ENCODE measurements at regions not wholly inside any gene's neighbourhood (a gene's known extent, or its start where the extent isn't known, plus 50 kb on each side); places are given as distances from the start of the nearest gene placed in this dataset.
"Not testable (repeated sequence)": the region's sequence is repeated elsewhere in the genome, so short reads cannot be mapped to it uniquely, and the experiment has no call there.

GRCh38 chr2:198517976-198518375, 713.6 kb downstream of the PLCL1 start:
- H3K9me3 ChIP-seq (ENCODE audit: low read depth), result no peaks in the 10 kb centered on the region
- TF ChIP-seq CTCF (IDR thresholded peaks at IDR 0.05; ENCODE audit: low read depth, low read length), result no peak
- no peaks in the 10 kb centered on the region for H3K27me3 ChIP-seq
- H3K36me3 ChIP-seq, result no peaks in the 10 kb centered on the region
- H3K4me3 ChIP-seq, result no peak overlapping the region
- no peaks in the 10 kb centered on the region for H3K4me1 ChIP-seq (ENCODE audit: low read depth)
- no peak for DNase-seq (ENCODE audit: low read depth in 1 of 2, low spot score in 1 of 2)
- no peak overlapping the region for H3K27ac ChIP-seq

GRCh38 chr2:198508610-198509009, 704.2 kb downstream of the PLCL1 start:
- not testable (repeated sequence) for H3K27me3 ChIP-seq; DNase-seq (ENCODE audit: low read depth in 1 of 2, low spot score in 1 of 2); H3K4me3 ChIP-seq; H3K27ac ChIP-seq; H3K4me1 ChIP-seq (ENCODE audit: low read depth); H3K9me3 ChIP-seq (ENCODE audit: low read depth); H3K36me3 ChIP-seq

- peak in 1 of 2 donors; percentile 82 for DNase-seq (ENCODE audit: low read depth in 1 of 2, low spot score in 1 of 2)
- Histone ChIP-seq H3K27ac (no peak overlapping the region), H3K4me1 (ENCODE audit: low read depth) (no peaks in the 10 kb centered on the region)
Observed at GRCh38 chr2:198499539-198499938, 695.1 kb downstream of the PLCL1 start.

GRCh38 chr2:198498516-198498915, 694.1 kb downstream of the PLCL1 start:
- no peaks in the 10 kb centered on the region for H3K4me1 ChIP-seq (ENCODE audit: low read depth)
- no peak for TF ChIP-seq CTCF (IDR thresholded peaks at IDR 0.05; ENCODE audit: low read depth, low read length)
- no peak for DNase-seq (ENCODE audit: low read depth in 1 of 2, low spot score in 1 of 2)

More at GRCh38 chr2:198499539-198499938, 695.1 kb downstream of the PLCL1 start:
- Histone ChIP-seq H3K27me3 (no peaks in the 10 kb centered on the region), H3K4me3 (no peak overlapping the region), H3K36me3 (no peaks in the 10 kb centered on the region), H3K9me3 (ENCODE audit: low read depth) (no peaks in the 10 kb centered on the region)
- no peak for TF ChIP-seq CTCF (IDR thresholded peaks at IDR 0.05; ENCODE audit: low read depth, low read length)

GRCh38 chr2:198498048-198498447, 693.7 kb downstream of the PLCL1 start:
- no peak for DNase-seq (ENCODE audit: low read depth in 1 of 2, low spot score in 1 of 2)
- Histone ChIP-seq H3K27me3 (no peaks in the 10 kb centered on the region), H3K4me3 (no peak overlapping the region), H3K36me3 (no peaks in the 10 kb centered on the region), H3K4me1 (ENCODE audit: low read depth) (no peaks in the 10 kb centered on the region), H3K27ac (no peak overlapping the region), H3K9me3 (ENCODE audit: low read depth) (no peaks in the 10 kb centered on the region)
- no peak for TF ChIP-seq CTCF (IDR thresholded peaks at IDR 0.05; ENCODE audit: low read depth, low read length)

More at GRCh38 chr2:198498516-198498915, 694.1 kb downstream of the PLCL1 start:
- Histone ChIP-seq H3K27me3 (no peaks in the 10 kb centered on the region), H3K36me3 (no peaks in the 10 kb centered on the region), H3K27ac (no peak overlapping the region), H3K9me3 (ENCODE audit: low read depth) (no peaks in the 10 kb centered on the region), H3K4me3 (no peak overlapping the region)

- no peak for TF ChIP-seq CTCF (IDR thresholded peaks at IDR 0.05; ENCODE audit: low read depth, low read length)
- no peak overlapping the region for H3K27ac ChIP-seq
- DNase-seq (ENCODE audit: low read depth in 1 of 2, low spot score in 1 of 2), result no peak
- H3K4me1 ChIP-seq (ENCODE audit: low read depth), result no peaks in the 10 kb centered on the region
- H3K9me3 ChIP-seq (ENCODE audit: low read depth), result no peaks in the 10 kb centered on the region
- no peaks in the 10 kb centered on the region for H3K27me3 ChIP-seq
- H3K36me3 ChIP-seq, result no peaks in the 10 kb centered on the region
- no peak overlapping the region for H3K4me3 ChIP-seq
Observed at GRCh38 chr2:198494931-198495330, 690.5 kb downstream of the PLCL1 start.

All from cardiac muscle cell (in vitro differentiated cells and primary cell).